Fibroblast of the aortic adventitia (primary cell): ENCODE measurements at regions not wholly inside any gene's neighbourhood (a gene's known extent, or its start where the extent isn't known, plus 50 kb on each side); places are given as distances from the start of the nearest gene placed in this dataset.
"Not testable (repeated sequence)": the region's sequence is repeated elsewhere in the genome, so short reads cannot be mapped to it uniquely, and the experiment has no call there.

Source experiments
- DNase-seq: peaks from one replicate; pipeline ENCODE4 v3.0.0-alpha.2; 2010; ENCODE audit warnings: low read depth
- H3K4me3 ChIP-seq: 2 replicates; pipeline ENCODE4 v1.5.1; 2011; ENCODE audit warnings: low read depth, mild to moderate bottlenecking, control low read depth, low read length, moderate library complexity
- TF ChIP-seq, protein P1 (sequence below): IDR thresholded peaks from 2 replicates; pipeline ENCODE4 v1.5.1; 2011; ENCODE audit warnings: mild to moderate bottlenecking, low read length, control low read depth, inconsistent platforms; ENCODE audit not compliant: insufficient read depth

DNA sequence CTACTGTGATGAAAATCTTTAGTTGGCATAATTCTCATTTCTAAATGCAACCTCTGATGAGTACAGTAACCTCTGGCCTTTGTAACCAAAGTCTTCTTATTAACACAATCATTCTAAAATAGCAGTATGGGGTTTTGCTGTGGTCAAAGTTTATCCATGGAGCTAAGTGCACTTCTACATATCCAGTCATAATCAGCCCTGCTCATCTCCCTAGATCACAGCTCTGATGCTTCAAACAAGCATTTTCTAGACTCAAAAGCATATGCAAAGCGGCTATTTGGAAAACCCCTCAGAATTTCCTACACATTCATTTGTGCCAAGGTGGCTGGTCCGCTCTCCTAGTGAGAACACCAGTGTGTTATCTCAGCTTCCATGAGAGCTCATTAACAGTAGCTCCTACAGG lies 418.6 kb downstream of the MRPL39 start:
- no peak overlapping the region for H3K4me3 ChIP-seq
- TF ChIP-seq, protein P1, sequence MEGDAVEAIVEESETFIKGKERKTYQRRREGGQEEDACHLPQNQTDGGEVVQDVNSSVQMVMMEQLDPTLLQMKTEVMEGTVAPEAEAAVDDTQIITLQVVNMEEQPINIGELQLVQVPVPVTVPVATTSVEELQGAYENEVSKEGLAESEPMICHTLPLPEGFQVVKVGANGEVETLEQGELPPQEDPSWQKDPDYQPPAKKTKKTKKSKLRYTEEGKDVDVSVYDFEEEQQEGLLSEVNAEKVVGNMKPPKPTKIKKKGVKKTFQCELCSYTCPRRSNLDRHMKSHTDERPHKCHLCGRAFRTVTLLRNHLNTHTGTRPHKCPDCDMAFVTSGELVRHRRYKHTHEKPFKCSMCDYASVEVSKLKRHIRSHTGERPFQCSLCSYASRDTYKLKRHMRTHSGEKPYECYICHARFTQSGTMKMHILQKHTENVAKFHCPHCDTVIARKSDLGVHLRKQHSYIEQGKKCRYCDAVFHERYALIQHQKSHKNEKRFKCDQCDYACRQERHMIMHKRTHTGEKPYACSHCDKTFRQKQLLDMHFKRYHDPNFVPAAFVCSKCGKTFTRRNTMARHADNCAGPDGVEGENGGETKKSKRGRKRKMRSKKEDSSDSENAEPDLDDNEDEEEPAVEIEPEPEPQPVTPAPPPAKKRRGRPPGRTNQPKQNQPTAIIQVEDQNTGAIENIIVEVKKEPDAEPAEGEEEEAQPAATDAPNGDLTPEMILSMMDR: no peak
- DNase-seq: no peak

DNA sequence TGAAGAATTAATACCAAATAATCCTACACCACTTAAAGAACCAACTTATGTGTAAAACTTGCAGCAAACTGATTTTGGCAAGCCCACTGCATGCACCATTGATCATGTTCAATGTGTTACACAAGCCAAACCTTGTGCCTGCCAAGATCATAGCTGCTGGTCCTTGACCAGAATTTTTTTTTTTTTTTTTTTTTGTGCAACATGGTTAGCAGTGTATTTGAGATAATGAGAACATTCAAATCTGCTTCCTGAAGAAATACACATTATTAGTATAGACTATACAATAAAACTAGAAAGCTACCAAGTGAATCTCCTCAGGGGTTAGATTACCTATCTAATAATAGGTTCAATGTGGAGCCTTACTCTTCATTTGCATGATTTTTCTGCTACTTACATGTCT lies 421.0 kb downstream of the MRPL39 start:
- TF ChIP-seq, protein P1: no peak
- no peak for DNase-seq
- H3K4me3 ChIP-seq: no peak overlapping the region

GRCh38 chr21:25183577-25183976 lies 423.7 kb downstream of the MRPL39 start:
- no peak for DNase-seq
- no peak overlapping the region for H3K4me3 ChIP-seq
- TF ChIP-seq, protein P1: no peak

DNA sequence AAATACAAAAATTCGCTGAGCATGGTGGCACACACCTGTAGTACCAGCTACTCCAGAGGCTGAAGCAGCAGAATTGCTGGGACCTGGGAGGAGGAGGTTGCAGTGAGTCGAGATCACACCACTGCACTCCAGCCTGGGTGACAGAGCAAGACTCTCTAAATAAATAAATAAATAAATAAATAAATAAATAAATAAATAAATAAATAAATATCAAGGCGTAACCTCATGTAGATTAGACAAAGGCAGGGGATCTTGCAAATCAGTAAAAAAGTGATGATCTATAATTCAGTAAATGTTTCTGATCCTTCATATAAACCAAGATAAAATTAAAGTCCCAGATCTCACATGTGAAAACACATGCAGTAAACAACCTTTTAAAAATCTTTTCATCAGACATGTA lies 425.6 kb downstream of the MRPL39 start:
- DNase-seq, H3K4me3 ChIP-seq: not testable (repeated sequence)

DNA sequence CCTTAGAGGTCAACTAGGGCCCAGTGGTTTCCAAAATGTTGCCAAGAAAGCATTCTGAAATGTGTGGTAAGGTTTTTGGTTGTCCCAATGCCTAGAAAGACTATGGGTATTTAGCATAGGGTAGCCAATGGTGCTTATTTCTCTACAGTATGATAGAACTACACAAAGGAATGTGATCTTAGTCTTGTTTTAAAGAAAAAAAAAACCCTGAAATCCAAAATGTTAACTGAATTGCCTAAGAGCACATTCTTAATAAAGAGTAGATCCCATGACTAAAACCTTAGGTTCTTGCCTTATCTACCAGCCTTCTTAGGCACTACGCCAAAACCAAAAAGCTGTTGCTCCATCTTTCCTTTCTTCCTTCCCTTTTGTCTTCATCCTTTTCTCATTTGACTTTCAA lies 428.2 kb downstream of the MRPL39 start:
- peak; percentile 52 for DNase-seq
- no peak overlapping the region for H3K4me3 ChIP-seq
- TF ChIP-seq, protein P1: no peak

GRCh38 chr21:25176637-25177412 lies 430.5 kb downstream of the MRPL39 start:
- H3K4me3 ChIP-seq: no peak overlapping the region
- TF ChIP-seq, protein P1: no peak
- DNase-seq: no peak

DNA sequence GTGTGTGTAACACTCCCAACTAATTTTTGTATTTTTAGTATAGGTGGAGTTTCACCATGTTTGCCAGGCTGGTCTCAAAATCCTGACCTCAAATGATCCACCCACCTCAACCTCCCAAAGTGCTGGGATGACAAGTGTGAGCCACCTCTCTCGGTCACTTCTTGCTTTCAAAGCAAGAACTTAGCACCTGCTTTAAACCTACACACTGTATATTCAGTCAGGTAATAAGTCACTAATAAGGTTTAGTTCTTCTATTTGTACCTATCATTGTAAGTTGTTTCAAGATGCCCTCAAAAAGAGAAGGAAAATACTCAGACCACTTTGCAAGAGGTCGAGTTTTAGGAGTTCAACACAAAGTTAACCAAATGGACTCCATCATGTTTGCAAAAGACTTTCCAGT lies 431.3 kb downstream of the MRPL39 start:
- no peak for DNase-seq
- H3K4me3 ChIP-seq: no peak overlapping the region
- TF ChIP-seq, protein P1: no peak
